ENCODE measurements at regions not wholly inside any gene's neighbourhood (a gene's known extent, or its start where the extent isn't known, plus 50 kb on each side); places are given as distances from the start of the nearest gene placed in this dataset.

GRCh38 chr3:115547207-115547606, 76.1 kb upstream of the GAP43 start (continued):
- TF ChIP-seq EP300 (IDR thresholded peaks at IDR 0.05; ENCODE audit: borderline replicate concordance in 1 of 2, control insufficient read depth in 1 of 2, low read depth in 2 of 2, low read length in 2 of 2) (no peak), MXI1 (IDR thresholded peaks at IDR 0.05; ENCODE audit: low read depth, low read length) (no peak)

DNA sequence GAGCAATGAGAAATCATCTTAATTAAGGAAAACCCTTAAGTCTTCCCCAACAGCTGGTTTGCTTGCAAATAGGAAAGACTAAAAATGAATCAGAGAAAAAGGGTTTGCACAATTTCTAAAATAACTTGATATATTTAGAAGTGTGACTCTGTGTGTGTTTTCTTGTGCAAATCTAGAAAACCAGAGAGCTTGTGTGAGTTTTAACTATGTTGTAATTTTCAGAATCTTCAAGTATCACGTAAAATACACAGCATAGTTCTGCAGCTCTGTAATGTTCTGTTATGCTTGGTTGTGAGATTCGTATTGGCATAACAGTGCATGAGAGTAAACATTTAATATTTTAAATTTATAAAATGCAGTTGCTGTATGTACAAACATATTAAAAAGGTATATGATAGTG, 74.7 kb upstream of the GAP43 start:
- POLR2A ChIA-PET, result no interaction called here
- TF ChIP-seq, protein P1, sequence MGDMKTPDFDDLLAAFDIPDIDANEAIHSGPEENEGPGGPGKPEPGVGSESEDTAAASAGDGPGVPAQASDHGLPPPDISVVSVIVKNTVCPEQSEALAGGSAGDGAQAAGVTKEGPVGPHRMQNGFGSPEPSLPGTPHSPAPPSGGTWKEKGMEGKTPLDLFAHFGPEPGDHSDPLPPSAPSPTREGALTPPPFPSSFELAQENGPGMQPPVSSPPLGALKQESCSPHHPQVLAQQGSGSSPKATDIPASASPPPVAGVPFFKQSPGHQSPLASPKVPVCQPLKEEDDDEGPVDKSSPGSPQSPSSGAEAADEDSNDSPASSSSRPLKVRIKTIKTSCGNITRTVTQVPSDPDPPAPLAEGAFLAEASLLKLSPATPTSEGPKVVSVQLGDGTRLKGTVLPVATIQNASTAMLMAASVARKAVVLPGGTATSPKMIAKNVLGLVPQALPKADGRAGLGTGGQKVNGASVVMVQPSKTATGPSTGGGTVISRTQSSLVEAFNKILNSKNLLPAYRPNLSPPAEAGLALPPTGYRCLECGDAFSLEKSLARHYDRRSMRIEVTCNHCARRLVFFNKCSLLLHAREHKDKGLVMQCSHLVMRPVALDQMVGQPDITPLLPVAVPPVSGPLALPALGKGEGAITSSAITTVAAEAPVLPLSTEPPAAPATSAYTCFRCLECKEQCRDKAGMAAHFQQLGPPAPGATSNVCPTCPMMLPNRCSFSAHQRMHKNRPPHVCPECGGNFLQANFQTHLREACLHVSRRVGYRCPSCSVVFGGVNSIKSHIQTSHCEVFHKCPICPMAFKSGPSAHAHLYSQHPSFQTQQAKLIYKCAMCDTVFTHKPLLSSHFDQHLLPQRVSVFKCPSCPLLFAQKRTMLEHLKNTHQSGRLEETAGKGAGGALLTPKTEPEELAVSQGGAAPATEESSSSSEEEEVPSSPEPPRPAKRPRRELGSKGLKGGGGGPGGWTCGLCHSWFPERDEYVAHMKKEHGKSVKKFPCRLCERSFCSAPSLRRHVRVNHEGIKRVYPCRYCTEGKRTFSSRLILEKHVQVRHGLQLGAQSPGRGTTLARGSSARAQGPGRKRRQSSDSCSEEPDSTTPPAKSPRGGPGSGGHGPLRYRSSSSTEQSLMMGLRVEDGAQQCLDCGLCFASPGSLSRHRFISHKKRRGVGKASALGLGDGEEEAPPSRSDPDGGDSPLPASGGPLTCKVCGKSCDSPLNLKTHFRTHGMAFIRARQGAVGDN (IDR thresholded peaks at IDR 0.05), result no peak
- TF ChIP-seq ZSCAN29 (IDR thresholded peaks at IDR 0.05) (no peak), POU2F2 (IDR thresholded peaks at IDR 0.05; ENCODE audit: borderline replicate concordance, low read depth, low read length) (no peak), ZNF592 (IDR thresholded peaks at IDR 0.05) (no peak), JUNB (IDR thresholded peaks at IDR 0.05) (no peak), RFX5 (IDR thresholded peaks at IDR 0.05; ENCODE audit: low read depth, low read length) (no peak), SUZ12 (IDR thresholded peaks at IDR 0.05; ENCODE audit: unreplicated experiment) (no peak), IRF4 (IDR thresholded peaks at IDR 0.05; ENCODE audit: low read depth, low read length) (no peak), HCFC1 (IDR thresholded peaks at IDR 0.05; ENCODE audit: low read length) (no peak), EED (IDR thresholded peaks at IDR 0.05; ENCODE audit: low read depth) (no peak), KLF5 (IDR thresholded peaks at IDR 0.05; ENCODE audit: partially characterized antibody) (no peak), CHD2 (IDR thresholded peaks at IDR 0.05; ENCODE audit: borderline replicate concordance, low read depth, low read length) (no peak), SREBF1 (IDR thresholded peaks at IDR 0.05; ENCODE audit: low read length) (no peak)
- TF ChIP-seq, protein P2, sequence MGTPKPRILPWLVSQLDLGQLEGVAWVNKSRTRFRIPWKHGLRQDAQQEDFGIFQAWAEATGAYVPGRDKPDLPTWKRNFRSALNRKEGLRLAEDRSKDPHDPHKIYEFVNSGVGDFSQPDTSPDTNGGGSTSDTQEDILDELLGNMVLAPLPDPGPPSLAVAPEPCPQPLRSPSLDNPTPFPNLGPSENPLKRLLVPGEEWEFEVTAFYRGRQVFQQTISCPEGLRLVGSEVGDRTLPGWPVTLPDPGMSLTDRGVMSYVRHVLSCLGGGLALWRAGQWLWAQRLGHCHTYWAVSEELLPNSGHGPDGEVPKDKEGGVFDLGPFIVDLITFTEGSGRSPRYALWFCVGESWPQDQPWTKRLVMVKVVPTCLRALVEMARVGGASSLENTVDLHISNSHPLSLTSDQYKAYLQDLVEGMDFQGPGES (IDR thresholded peaks at IDR 0.05), result no peak

More for the DNA sequence above, 74.7 kb upstream of the GAP43 start:
- in situ Hi-C loops (cut with MboI), result no loop called here
- H4K20me1 ChIP-seq (ENCODE audit: control insufficient read depth, insufficient read depth), result no peaks in the 10 kb centered on the region
- WGBS (ENCODE audit: insufficient coverage, insufficient replicate concordance, low lambda C conversion rate, missing lambda C conversion rate), result 69% methylated on average over 2 of the region's 2 CpGs
- no peaks in the 10 kb centered on the region for H3K27me3 ChIP-seq (replicated peaks in 1 of 2; ENCODE audit: control insufficient read depth in 2 of 2, insufficient read depth in 2 of 2, low read length in 1 of 2)
- H3K27ac ChIP-seq (ENCODE audit: control insufficient read depth, insufficient read depth), result no peak overlapping the region
- CTCF ChIA-PET, result no interaction called here
- H3K4me3 ChIP-seq, result no peak overlapping the region
- H3K79me2 ChIP-seq (ENCODE audit: control insufficient read depth, insufficient read depth, low read length), result no peaks in the 10 kb centered on the region
- H3K36me3 ChIP-seq (ENCODE audit: control insufficient read depth in 2 of 2, insufficient read depth in 2 of 2, low read length in 1 of 2), result no peaks in the 10 kb centered on the region
- no peak overlapping the region for H3K9ac ChIP-seq (ENCODE audit: control insufficient read depth, insufficient read depth, low read length)
- no TSS peak for BruUV-seq (replicated peaks)
- ATAC-seq (no peak), DNase-seq (ENCODE audit: low read depth, low spot score) (no peak), FAIRE-seq (no peak)
- no peaks in the 10 kb centered on the region for H3K9me3 ChIP-seq (replicated peaks; ENCODE audit: control insufficient read depth, insufficient read depth, low read length)
- H2AFZ ChIP-seq (ENCODE audit: control insufficient read depth, low read depth, low read length), result no peak overlapping the region
- H3K4me2 ChIP-seq (ENCODE audit: control insufficient read depth, insufficient read depth), result no peak overlapping the region
- H3K4me1 ChIP-seq (ENCODE audit: control insufficient read depth, insufficient read depth, low read length), result no peaks in the 10 kb centered on the region
- RAD21 ChIA-PET (ENCODE audit: unreplicated experiment), result no interaction called here
- intact Hi-C loops (cut with micrococcal nuclease; ENCODE audit: unreplicated experiment), result no loop called here
- SMC1A ChIA-PET (ENCODE audit: uncharacterized antibody, unreplicated experiment), result no interaction called here
